EL (cell line): ENCODE measurements at regions not wholly inside any gene's neighbourhood (a gene's known extent, or its start where the extent isn't known, plus 50 kb on each side); places are given as distances from the start of the nearest gene placed in this dataset.

Experiments used
- DNase-seq: peaks from one replicate; pipeline ENCODE4 v3.0.0-alpha.2; 2016

GRCh38 chr4:130090427-130090826 lies 994.5 kb downstream of the C4orf33 start:
- no peak for DNase-seq

GRCh38 chr4:130092187-130093015 lies 996.4 kb downstream of the C4orf33 start:
- DNase-seq: peak; percentile 16

DNA sequence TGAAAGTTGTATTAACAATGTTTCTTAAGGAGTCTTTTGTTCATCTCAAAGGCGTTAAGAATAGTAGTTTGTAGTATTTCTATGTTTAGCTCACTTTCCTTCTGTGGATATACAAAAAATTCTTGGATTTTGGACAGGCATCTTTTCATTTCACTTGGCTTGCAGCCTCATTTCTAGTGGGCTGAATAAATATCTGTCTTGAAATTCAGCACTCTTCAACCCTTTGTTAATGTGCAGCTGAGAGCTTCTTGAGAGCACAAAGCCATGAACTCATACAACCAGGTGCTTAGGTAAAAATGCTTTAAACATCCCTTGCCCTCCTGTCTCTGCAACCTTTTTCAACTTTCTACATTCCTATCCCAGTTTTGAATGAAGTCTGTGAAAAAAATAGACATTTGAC lies 1003.2 kb downstream of the C4orf33 start:
- no peak for DNase-seq

DNA sequence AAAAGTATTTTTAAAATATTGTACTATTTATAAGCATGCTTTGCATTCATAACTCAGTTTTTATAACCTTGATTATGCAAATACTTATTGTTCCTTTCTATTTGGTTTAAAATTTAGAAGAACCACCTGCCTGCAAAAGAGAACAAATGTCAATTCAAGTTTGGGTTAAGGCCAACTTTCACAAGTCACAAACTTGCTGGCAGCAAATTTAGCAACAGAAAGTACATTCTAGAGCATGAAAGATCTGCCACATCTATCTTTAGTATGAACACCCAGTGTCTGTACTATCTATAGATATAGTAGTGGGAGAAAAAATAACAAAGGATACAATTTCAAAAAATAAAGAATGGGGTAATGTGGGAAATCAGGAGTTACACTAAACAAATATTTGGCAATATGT lies 1014.2 kb downstream of the C4orf33 start:
- DNase-seq: no peak

GRCh38 chr4:130110770-130111169 lies 1014.8 kb downstream of the C4orf33 start:
- no peak for DNase-seq

DNA sequence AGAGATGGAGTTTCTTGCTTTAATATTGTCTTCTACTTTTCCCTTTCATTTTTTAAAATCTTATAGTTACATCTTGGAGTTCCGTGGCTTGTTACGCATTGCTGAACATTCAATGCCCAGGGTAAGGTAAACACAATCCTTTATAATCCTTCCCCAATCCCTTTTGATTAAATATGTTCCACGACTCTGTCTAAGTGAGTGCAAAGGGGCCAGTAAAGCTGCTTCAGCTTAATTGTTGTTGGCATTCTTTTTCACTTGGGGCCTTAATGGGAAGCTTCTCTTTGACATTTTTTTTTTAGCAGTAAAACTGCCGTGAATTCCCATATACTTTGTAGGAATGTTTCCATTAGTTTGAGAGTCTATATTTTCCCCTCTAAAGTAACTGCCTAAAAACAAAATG lies 1028.1 kb downstream of the C4orf33 start:
- DNase-seq: no peak

GRCh38 chr4:130125467-130125866 lies 1029.5 kb downstream of the C4orf33 start:
- DNase-seq: no peak

GRCh38 chr4:130127297-130127696 lies 1031.3 kb downstream of the C4orf33 start:
- no peak for DNase-seq

DNA sequence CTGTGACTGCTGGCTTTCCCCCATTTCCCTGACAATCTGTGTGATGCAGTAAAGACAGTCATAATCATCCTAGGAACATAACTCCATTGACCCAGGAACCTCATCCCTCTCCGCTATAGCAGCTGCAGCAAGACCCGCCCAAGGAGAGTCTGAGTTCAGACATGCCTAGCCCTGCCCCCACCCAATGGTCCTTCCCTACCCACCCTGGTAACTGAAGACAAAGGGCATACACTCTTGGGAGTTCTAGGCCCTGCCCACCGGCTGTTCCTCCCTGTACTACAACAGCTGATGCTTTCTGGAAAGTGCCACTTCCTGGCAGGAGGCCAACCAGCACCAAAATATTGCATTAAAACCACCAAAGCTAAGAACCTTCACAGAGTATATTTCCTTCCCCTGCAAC lies 1035.6 kb downstream of the C4orf33 start:
- DNase-seq: no peak

- no peak for DNase-seq
These were observed 1045.7 kb downstream of the C4orf33 start for GRCh38 chr4:130141651-130142050.

DNA sequence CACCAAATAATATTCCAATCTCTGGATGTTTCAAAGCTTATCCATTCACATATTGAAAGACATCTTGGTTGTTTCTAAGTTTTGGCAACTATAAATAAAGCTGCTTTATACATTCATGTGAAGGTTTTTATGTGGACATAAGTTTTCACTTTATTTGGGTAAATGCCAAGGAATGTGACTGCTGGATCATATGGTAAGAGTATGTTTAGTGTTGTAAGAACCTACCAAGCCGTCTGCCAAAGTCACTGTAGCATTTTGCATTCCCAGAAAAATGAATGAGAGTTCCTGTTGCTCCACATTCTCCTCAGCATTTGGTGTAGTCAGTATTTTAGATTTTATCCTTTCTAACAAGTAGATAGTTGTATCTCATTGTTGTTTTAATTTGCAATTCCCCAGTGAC lies 1047.7 kb downstream of the C4orf33 start:
- no peak for DNase-seq

DNA sequence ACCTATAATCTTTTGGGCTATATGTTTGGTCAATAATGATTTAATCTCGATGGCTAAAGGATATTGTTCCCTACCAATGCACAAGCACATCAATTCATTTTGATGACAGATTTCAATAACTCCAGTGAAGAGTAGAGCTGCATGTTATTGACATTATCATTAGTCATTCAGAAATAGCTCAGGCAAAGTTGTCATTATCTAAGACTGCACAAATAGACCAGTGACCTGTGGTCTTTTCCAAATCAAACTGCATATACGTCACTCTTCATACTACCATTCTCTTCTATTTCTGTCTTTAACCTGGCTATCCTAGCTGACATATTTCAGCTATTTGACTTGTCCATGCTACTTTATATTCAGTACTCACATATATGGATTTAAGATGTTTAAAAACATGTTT lies 1050.8 kb downstream of the C4orf33 start:
- no peak for DNase-seq

- no peak for DNase-seq
These were observed 1051.7 kb downstream of the C4orf33 start for GRCh38 chr4:130147641-130148040.

- no peak for DNase-seq
These were observed 1058.9 kb downstream of the C4orf33 start for GRCh38 chr4:130154901-130155300.

GRCh38 chr4:130163701-130164100 lies 1067.7 kb downstream of the C4orf33 start:
- DNase-seq: no peak

DNA sequence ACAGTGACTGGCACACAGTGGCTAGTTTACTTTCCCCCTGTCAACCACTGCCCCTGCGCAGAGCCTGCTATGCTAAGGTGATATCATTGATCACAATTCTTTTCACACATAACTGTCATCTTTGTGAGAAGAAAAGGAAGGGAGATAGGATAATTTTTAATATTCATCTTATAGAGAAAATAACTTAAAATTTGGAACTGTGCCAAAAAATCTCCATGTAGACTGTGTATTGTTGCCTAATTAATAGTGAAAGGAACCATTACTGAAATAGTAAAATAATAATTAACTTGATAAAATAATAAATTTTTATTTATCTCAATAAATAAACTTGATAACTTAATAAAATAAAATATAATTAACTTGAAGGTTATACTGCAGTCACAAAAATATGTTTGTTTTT lies 1069.4 kb downstream of the C4orf33 start:
- DNase-seq: no peak

GRCh38 chr4:130172156-130172555 lies 1076.2 kb downstream of the C4orf33 start:
- DNase-seq: peak; percentile 1

GRCh38 chr4:130178106-130178505 lies 1082.2 kb downstream of the C4orf33 start:
- no peak for DNase-seq

- DNase-seq: peak; percentile 4
These were observed 1087.1 kb downstream of the C4orf33 start for GRCh38 chr4:130183096-130183495.

- DNase-seq: no peak
These were observed 1087.8 kb downstream of the C4orf33 start for GRCh38 chr4:130183766-130184165.

DNA sequence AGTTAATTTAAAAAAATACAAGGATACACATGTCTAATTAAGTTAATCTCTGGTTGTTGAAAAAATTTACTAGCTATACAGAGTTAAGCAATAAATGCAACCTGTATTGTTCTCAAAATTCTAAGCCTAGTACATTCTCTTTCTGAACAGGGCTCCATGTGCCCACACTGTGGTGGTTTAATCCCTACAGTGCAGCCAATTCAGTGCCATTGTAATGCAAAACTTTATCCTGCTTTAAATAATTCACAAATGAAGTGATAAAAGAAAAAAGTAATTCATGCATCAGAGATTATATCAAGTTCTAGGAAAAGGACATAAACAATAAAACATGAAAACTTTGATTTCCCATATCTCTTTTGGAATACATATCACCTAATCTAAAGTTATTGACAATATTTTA lies 1089.2 kb downstream of the C4orf33 start:
- no peak for DNase-seq

DNA sequence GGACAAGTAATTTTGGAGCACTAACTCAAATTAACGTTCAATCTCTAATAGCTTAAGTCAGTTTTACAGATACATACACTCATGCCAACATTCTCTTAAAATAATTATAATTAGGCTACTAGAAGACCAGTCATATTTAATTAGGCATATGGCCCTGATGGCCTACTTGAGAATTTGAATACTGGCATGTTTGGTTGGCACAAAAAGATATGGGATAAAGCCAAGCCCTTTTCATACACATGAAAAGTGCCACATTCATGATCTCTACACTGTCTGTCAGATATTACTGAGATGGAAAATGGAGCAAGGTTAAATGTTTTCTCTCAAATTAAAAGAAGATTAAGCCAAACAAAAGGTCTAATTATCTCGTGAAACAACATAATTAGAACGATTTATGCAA lies 1091.0 kb downstream of the C4orf33 start:
- DNase-seq: no peak

DNA sequence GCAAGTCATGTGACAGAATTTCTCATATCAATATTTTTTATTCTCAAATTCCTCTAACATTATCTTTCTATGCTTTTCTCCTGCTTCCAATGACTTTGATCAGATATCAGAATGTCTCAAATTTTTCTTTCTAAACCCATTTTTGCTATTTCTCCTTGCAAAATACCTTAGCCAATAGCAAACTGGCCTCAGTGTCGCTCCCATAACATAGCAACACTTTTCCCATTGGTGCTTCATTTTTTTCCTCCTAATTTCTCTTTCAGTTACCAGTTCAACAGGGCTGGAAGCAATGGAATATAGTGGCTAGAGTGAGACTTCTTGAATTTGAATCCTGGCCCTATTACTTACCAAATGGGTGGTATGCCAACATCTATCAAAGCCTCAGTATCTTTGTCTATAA lies 1091.6 kb downstream of the C4orf33 start:
- DNase-seq: no peak

DNA sequence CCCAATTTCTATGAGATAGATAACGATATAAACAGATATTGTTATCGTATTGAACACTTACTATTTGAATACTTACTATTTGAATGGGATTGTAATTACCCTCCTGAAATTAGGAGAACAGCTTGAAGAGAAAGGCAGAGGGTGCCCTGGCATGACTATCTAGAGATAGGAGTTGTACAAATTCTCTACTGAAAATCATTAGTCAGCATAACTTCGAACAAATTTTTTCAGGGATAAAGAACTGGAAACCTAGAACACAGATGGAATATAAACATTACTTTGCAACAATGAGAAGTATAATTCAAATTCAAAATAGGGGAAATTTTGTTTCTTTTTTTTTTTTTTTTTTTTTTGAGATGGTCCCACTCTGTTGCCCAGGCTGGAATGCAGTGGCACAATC lies 1096.8 kb downstream of the C4orf33 start:
- DNase-seq: no peak

GRCh38 chr4:130197946-130198345 lies 1102.0 kb downstream of the C4orf33 start:
- no peak for DNase-seq
